Left ventricle myocardium superior (tissue), 1 donor: ENCODE measurements at regions not wholly inside any gene's neighbourhood (a gene's known extent, or its start where the extent isn't known, plus 50 kb on each side); places are given as distances from the start of the nearest gene placed in this dataset.
"Not testable (repeated sequence)": the region's sequence is repeated elsewhere in the genome, so short reads cannot be mapped to it uniquely, and the experiment has no call there.

ENCODE experiments used
- ATAC-seq: fragments of 200-7000 bp; cut with Tn5 transposase; one replicate; pipeline ENCODE4 v1.9.1; 2020; ENCODE audit warnings: mild to moderate bottlenecking, moderate library complexity
- DNase-seq: peaks from one replicate; pipeline ENCODE4 v3.0.0-alpha.2; 2020
- intact Hi-C: fragments of 100-400 bp; cut with micrococcal nuclease; formaldehyde crosslinking; loops from one replicate; pipeline ENCODE4 v1.11.0; 2022
- donor health status: DM: no; HTN: yes; CAD: no; lungs with severe emphysema.

- intact Hi-C loops: no loop called here
- DNase-seq: no peak
- no peak for ATAC-seq
Measured at GRCh38 chr19:28137772-28138171, 1075.2 kb downstream of the UQCRFS1 start.

- DNase-seq (no peak), ATAC-seq (no peak)
- intact Hi-C loops: no loop called here
Measured at GRCh38 chr19:28136796-28137195, 1076.2 kb downstream of the UQCRFS1 start.

GRCh38 chr19:28135825-28136224 is 1077.1 kb downstream of the UQCRFS1 start:
- intact Hi-C loops: no loop called here
- DNase-seq (no peak), ATAC-seq (no peak)

GRCh38 chr19:28134311-28134710 is 1078.6 kb downstream of the UQCRFS1 start:
- intact Hi-C loops: no loop called here
- DNase-seq (no peak), ATAC-seq (no peak)

GRCh38 chr19:28130881-28131280 is 1082.1 kb downstream of the UQCRFS1 start:
- intact Hi-C loops, ATAC-seq, DNase-seq: not testable (repeated sequence)

GRCh38 chr19:28130066-28130511 is 1082.9 kb downstream of the UQCRFS1 start:
- DNase-seq (no peak), ATAC-seq (peak; percentile 28)
- intact Hi-C loops: no loop called here

- DNase-seq (no peak), ATAC-seq (no peak)
- intact Hi-C loops: no loop called here
Measured at GRCh38 chr19:28128341-28128740, 1084.6 kb downstream of the UQCRFS1 start.

- intact Hi-C loops: no loop called here
- DNase-seq (no peak), ATAC-seq (peak; percentile 29)
Measured at GRCh38 chr19:28126135-28126898, 1086.6 kb downstream of the UQCRFS1 start.

GRCh38 chr19:28122734-28123133 is 1090.2 kb downstream of the UQCRFS1 start:
- DNase-seq (no peak), ATAC-seq (no peak)
- intact Hi-C loops: no loop called here

- no peak for DNase-seq
- no peak for ATAC-seq
- intact Hi-C loops: no loop called here
Measured at GRCh38 chr19:28118235-28118634, 1094.7 kb downstream of the UQCRFS1 start.

GRCh38 chr19:28117143-28117542 is 1095.8 kb downstream of the UQCRFS1 start:
- ATAC-seq (no peak), DNase-seq (no peak)
- intact Hi-C loops: no loop called here

GRCh38 chr19:28116379-28116778 is 1096.6 kb downstream of the UQCRFS1 start:
- DNase-seq, ATAC-seq, intact Hi-C loops: not testable (repeated sequence)

GRCh38 chr19:28103921-28104320 is 1109.0 kb downstream of the UQCRFS1 start:
- ATAC-seq: no peak
- intact Hi-C loops: no loop called here
- no peak for DNase-seq

GRCh38 chr19:28084659-28085157 is 1128.2 kb downstream of the UQCRFS1 start:
- DNase-seq, ATAC-seq, intact Hi-C loops: not testable (repeated sequence)

- no peak for DNase-seq
- intact Hi-C loops: no loop called here
- no peak for ATAC-seq
Measured at GRCh38 chr19:28076628-28077027, 1136.3 kb downstream of the UQCRFS1 start.

GRCh38 chr19:28075229-28075628 is 1137.7 kb downstream of the UQCRFS1 start:
- intact Hi-C loops: no loop called here
- no peak for ATAC-seq

GRCh38 chr19:28074773-28075172 is 1138.2 kb downstream of the UQCRFS1 start:
- ATAC-seq (no peak), DNase-seq (no peak)
- intact Hi-C loops: no loop called here

More at GRCh38 chr19:28075229-28075628, 1137.7 kb downstream of the UQCRFS1 start:
- DNase-seq: no peak

- DNase-seq (no peak), ATAC-seq (no peak)
- intact Hi-C loops: no loop called here
Measured at GRCh38 chr19:28067882-28068281, 1145.1 kb downstream of the UQCRFS1 start.

GRCh38 chr19:28066988-28067387 is 1146.0 kb downstream of the UQCRFS1 start:
- ATAC-seq (no peak), DNase-seq (no peak)
- intact Hi-C loops: no loop called here

- ATAC-seq (no peak), DNase-seq (no peak)
- intact Hi-C loops: no loop called here
Measured at GRCh38 chr19:28066161-28066560, 1146.8 kb downstream of the UQCRFS1 start.

- ATAC-seq: no peak
- no peak for DNase-seq
- intact Hi-C loops: no loop called here
Measured at GRCh38 chr19:28065026-28065425, 1147.9 kb downstream of the UQCRFS1 start.
